ENCODE measurements at regions not wholly inside any gene's neighbourhood (a gene's known extent, or its start where the extent isn't known, plus 50 kb on each side); places are given as distances from the start of the nearest gene placed in this dataset.

DNA sequence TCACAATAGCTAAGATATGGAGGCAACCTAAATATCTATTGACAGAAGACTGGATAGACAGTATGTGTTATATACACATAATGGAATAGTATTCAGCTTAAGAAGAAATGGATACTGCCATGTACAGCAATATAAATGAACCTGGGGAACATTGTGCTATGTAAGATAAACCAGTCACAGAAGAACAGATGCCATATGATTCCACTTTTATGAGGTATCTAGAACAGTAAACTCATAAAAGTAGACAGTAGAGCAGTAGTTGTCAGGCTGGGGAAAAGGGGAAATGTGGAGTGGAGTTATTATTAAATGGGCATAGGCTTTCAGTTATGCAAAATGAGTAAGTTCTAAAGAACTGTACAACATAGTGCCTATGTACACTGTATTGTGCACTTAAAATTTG lies 1055.7 kb upstream of the TMEFF2 start:
- Histone ChIP-seq H3K27me3 (no peaks in the 10 kb centered on the region), H3K4me3 (no peak overlapping the region), H3K9me3 (no peaks in the 10 kb centered on the region), H3K4me1 (no peaks in the 10 kb centered on the region), H3K36me3 (no peaks in the 10 kb centered on the region), H3K27ac (no peak overlapping the region)
- intact Hi-C loops (cut with DNase I; ENCODE audit: low total_unique reads) = no loop called here
- DNase-seq (no peak), ATAC-seq (no peak)
- TF ChIP-seq POLR2A (IDR thresholded peaks at IDR 0.05) = no peak
- TF ChIP-seq, protein P1, sequence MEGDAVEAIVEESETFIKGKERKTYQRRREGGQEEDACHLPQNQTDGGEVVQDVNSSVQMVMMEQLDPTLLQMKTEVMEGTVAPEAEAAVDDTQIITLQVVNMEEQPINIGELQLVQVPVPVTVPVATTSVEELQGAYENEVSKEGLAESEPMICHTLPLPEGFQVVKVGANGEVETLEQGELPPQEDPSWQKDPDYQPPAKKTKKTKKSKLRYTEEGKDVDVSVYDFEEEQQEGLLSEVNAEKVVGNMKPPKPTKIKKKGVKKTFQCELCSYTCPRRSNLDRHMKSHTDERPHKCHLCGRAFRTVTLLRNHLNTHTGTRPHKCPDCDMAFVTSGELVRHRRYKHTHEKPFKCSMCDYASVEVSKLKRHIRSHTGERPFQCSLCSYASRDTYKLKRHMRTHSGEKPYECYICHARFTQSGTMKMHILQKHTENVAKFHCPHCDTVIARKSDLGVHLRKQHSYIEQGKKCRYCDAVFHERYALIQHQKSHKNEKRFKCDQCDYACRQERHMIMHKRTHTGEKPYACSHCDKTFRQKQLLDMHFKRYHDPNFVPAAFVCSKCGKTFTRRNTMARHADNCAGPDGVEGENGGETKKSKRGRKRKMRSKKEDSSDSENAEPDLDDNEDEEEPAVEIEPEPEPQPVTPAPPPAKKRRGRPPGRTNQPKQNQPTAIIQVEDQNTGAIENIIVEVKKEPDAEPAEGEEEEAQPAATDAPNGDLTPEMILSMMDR (IDR thresholded peaks at IDR 0.05 in 4 of 5, conservative IDR thresholded peaks at IDR 0.05 in 1 of 5) = no peak
- in situ Hi-C loops (cut with MboI; ENCODE audit: low sequenced_read_pairs in 4 of 4) = no loop called here

DNA sequence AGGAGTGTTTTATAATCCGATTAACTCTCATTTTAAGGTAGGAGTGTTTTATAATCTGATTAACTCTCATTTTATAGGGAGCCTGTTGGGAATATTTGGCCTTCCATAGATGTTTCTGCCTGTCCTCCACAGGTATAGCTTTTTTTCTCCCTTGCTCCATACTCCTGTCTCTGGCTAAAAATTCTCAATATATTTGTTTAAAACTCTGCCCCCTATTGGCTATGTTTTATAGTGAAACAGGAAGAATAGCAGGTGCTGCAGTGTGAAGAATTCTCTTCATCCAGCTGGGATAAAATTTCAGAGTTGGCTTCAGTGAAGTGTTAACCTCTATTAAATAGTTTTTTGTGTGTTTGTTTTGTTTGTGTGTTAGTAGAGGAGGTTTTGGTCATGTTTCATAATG lies 1046.0 kb upstream of the TMEFF2 start:
- in situ Hi-C loops (cut with MboI; ENCODE audit: low sequenced_read_pairs in 4 of 4) = no loop called here
- no peak for ATAC-seq

DNA sequence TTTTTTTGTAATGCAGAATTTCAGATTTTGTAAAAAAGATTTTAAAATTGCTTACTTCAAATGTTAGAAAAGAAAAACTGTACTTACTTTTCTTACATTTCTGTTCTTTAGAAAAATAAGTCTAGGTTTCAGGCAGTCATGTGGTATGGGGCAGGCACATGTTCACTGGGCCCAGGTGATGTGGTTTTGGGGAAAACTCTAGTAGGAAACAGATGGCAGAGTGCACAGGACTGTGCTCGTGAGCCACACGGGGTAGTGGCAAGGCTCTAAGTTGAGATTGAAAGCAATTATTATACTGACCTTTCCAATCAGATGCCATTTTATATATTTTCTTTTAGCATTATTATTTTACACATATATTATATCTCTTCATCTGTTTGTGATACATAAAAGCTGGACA lies 1036.9 kb upstream of the TMEFF2 start:
- H3K36me3 ChIP-seq = no peaks in the 10 kb centered on the region
- ATAC-seq (no peak), DNase-seq (no peak)
- no peaks in the 10 kb centered on the region for H3K9me3 ChIP-seq
- TF ChIP-seq, protein P1 (IDR thresholded peaks at IDR 0.05 in 4 of 5, conservative IDR thresholded peaks at IDR 0.05 in 1 of 5) = no peak
- no peak for TF ChIP-seq POLR2A (IDR thresholded peaks at IDR 0.05)
- H3K4me3 ChIP-seq = no peak overlapping the region
- in situ Hi-C loops (cut with MboI; ENCODE audit: low sequenced_read_pairs in 4 of 4) = no loop called here
- H3K4me1 ChIP-seq = no peaks in the 10 kb centered on the region
- H3K27me3 ChIP-seq = no peaks in the 10 kb centered on the region
- no peak overlapping the region for H3K27ac ChIP-seq
- intact Hi-C loops (cut with DNase I; ENCODE audit: low total_unique reads) = no loop called here

More for the DNA sequence above, 1046.0 kb upstream of the TMEFF2 start:
- TF ChIP-seq, protein P1 (IDR thresholded peaks at IDR 0.05 in 4 of 5, conservative IDR thresholded peaks at IDR 0.05 in 1 of 5) = no peak
- TF ChIP-seq POLR2A (IDR thresholded peaks at IDR 0.05) = no peak
- Histone ChIP-seq H3K27me3 (no peaks in the 10 kb centered on the region), H3K36me3 (no peaks in the 10 kb centered on the region), H3K4me1 (no peaks in the 10 kb centered on the region), H3K9me3 (no peaks in the 10 kb centered on the region), H3K4me3 (no peak overlapping the region), H3K27ac (no peak overlapping the region)
- intact Hi-C loops (cut with DNase I; ENCODE audit: low total_unique reads) = no loop called here
- DNase-seq = no peak

DNA sequence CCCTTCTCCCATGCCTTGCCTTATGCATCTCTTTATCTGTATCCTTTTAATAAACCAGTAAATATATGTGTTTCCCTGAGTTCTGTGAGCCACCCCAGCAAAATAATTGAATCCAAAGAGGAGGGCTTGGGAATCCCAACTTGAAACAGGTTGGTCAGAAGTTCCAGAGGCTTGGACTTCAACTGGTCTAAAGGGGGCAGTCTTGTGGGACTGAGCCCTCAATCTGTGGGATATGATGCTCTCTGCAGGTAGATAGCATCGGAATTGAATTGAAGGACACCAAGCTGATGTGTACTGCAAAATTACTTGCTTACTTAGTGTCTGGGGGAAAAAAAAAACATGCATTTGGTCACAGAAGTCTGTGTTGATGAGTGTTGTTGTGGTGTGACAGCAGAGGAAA lies 1033.5 kb upstream of the TMEFF2 start:
- in situ Hi-C loops (cut with MboI; ENCODE audit: low sequenced_read_pairs in 4 of 4) = no loop called here
- no peaks in the 10 kb centered on the region for H3K9me3 ChIP-seq
- H3K4me1 ChIP-seq = no peaks in the 10 kb centered on the region
- no peak overlapping the region for H3K27ac ChIP-seq
- no peak for ATAC-seq
- no peaks in the 10 kb centered on the region for H3K36me3 ChIP-seq
- H3K27me3 ChIP-seq = no peaks in the 10 kb centered on the region
- no peak for TF ChIP-seq POLR2A (IDR thresholded peaks at IDR 0.05)
- TF ChIP-seq, protein P1 (IDR thresholded peaks at IDR 0.05 in 4 of 5, conservative IDR thresholded peaks at IDR 0.05 in 1 of 5) = no peak
- DNase-seq = no peak
- H3K4me3 ChIP-seq = no peak overlapping the region
- intact Hi-C loops (cut with DNase I; ENCODE audit: low total_unique reads) = no loop called here

DNA sequence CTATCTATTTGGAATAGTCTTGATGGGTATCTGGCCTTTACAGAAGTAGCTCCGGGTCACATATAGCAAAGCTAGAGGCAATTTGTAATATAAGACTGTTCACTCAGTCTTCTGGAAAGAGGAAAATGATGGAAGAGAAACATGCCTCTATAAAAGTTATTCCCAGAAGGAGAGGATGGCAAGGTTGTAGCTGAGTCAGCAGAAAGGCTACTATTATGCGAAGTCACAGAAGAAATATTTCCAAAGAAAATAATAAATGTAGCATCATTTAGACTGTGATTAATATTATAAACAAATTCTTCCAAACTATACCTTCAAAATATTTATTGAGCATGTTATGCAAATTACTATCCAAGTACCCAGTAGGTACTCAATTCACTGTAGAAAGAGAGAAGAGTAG lies 1027.7 kb upstream of the TMEFF2 start:
- Histone ChIP-seq H3K27ac (no peak overlapping the region), H3K4me1 (no peaks in the 10 kb centered on the region), H3K27me3 (no peaks in the 10 kb centered on the region), H3K36me3 (no peaks in the 10 kb centered on the region), H3K4me3 (no peak overlapping the region), H3K9me3 (no peaks in the 10 kb centered on the region)
- TF ChIP-seq, protein P1 (IDR thresholded peaks at IDR 0.05 in 4 of 5, conservative IDR thresholded peaks at IDR 0.05 in 1 of 5) = no peak
- no peak for TF ChIP-seq POLR2A (IDR thresholded peaks at IDR 0.05)
- in situ Hi-C loops (cut with MboI; ENCODE audit: low sequenced_read_pairs in 4 of 4) = no loop called here
- intact Hi-C loops (cut with DNase I; ENCODE audit: low total_unique reads) = no loop called here
- ATAC-seq (no peak), DNase-seq (no peak)
